ENCODE measurements at regions not wholly inside any gene's neighbourhood (a gene's known extent, or its start where the extent isn't known, plus 50 kb on each side); places are given as distances from the start of the nearest gene placed in this dataset.

- no peak for DNase-seq
These were observed 255.4 kb downstream of the DAD1 start for GRCh38 chr14:22333422-22334274.

- DNase-seq = no peak
These were observed 256.2 kb downstream of the DAD1 start for GRCh38 chr14:22332686-22333421.

GRCh38 chr14:22329371-22329770 is 259.7 kb downstream of the DAD1 start:
- no peak for DNase-seq

- DNase-seq = no peak
These were observed 263.2 kb downstream of the DAD1 start for GRCh38 chr14:22325676-22326400.

GRCh38 chr14:22320362-22320750 is 268.7 kb downstream of the DAD1 start:
- DNase-seq = no peak

GRCh38 chr14:22319526-22320361 is 269.3 kb downstream of the DAD1 start:
- DNase-seq = peak; percentile 58

GRCh38 chr14:22318951-22319350 is 270.1 kb downstream of the DAD1 start:
- DNase-seq = no peak

GRCh38 chr14:22316473-22316872 is 272.6 kb downstream of the DAD1 start:
- no peak for DNase-seq

- no peak for DNase-seq
These were observed 273.7 kb downstream of the DAD1 start for GRCh38 chr14:22315336-22315735.

- peak; percentile 64 for DNase-seq
These were observed 274.7 kb downstream of the DAD1 start for GRCh38 chr14:22314183-22314820.

GRCh38 chr14:22313172-22313801 is 275.7 kb downstream of the DAD1 start:
- DNase-seq = no peak

GRCh38 chr14:22311636-22312035 is 277.4 kb downstream of the DAD1 start:
- DNase-seq = no peak

GRCh38 chr14:22305607-22306006 is 283.4 kb downstream of the DAD1 start:
- peak in 1 of 2 experiments; percentile 7 for DNase-seq

- no peak for DNase-seq
These were observed 284.7 kb downstream of the DAD1 start for GRCh38 chr14:22304326-22304725.

GRCh38 chr14:22303589-22304195 is 285.3 kb downstream of the DAD1 start:
- peak; percentile 21 to 46 for DNase-seq

- DNase-seq = no peak
These were observed 288.4 kb downstream of the DAD1 start for GRCh38 chr14:22300646-22301045.

- no peak for DNase-seq
These were observed 291.6 kb downstream of the DAD1 start for GRCh38 chr14:22297376-22297775.

GRCh38 chr14:22296722-22297121 is 292.3 kb downstream of the DAD1 start:
- DNase-seq = no peak

- DNase-seq = no peak
These were observed 292.9 kb downstream of the DAD1 start for GRCh38 chr14:22296088-22296487.

- DNase-seq = no peak
These were observed 297.6 kb downstream of the DAD1 start for GRCh38 chr14:22291406-22291805.

- no peak for DNase-seq
These were observed 299.5 kb downstream of the DAD1 start for GRCh38 chr14:22289570-22289969.
